Naive thymus-derived CD8-positive, alpha-beta T cell (primary cell): ENCODE measurements at regions not wholly inside any gene's neighbourhood (a gene's known extent, or its start where the extent isn't known, plus 50 kb on each side); places are given as distances from the start of the nearest gene placed in this dataset.
A peak's percentile ranks its signal among the peaks of the same experiment; 100 is the strongest.

Experiments
- ATAC-seq, 2 donors: fragments of 150-1000 bp; cut with Tn5 transposase in 1 of 2; sonication (Bioruptor Pico), chemical (Tn5 transposase) in 1 of 2; 1 replicate in 1 of 2; 2 replicates in 1 of 2; pipeline ENCODE4 v1.10.0; 2021; ENCODE audit warnings: mild to moderate bottlenecking in 2 of 2, moderate library complexity in 2 of 2
- POLR2A ChIA-PET: fragments of 350-600 bp; sonication (Branson Sonifier 250); formaldehyde crosslinking; loops from one replicate; lab custom pipeline; 2021; ENCODE audit warnings: antibody characterized with exemption; lab: Charles Lee
- DNase-seq, 10 donors: peaks; one replicate each; pipeline versions ENCODE4 v3.0.0 to v3.0.0-alpha.2; 2020 to 2022
- H3K27ac Mint-ChIP-seq, 10 donors: one replicate each; pipeline ENCODE4 v1.8.0; 2020 to 2022; ENCODE audit warnings: mild to moderate bottlenecking in 10 of 10, mixed read lengths in 10 of 10, moderate library complexity in 4 of 10, inconsistent platforms in 1 of 10
- H3K27me3 Mint-ChIP-seq, 5 donors: one replicate each; pipeline ENCODE4 v1.8.0; 2021 to 2022; ENCODE audit warnings: mixed read lengths in 5 of 5
- H3K36me3 Mint-ChIP-seq, 3 donors: one replicate each; pipeline ENCODE4 v1.8.0; 2020 to 2022; ENCODE audit warnings: mixed read lengths in 3 of 3, mild to moderate bottlenecking in 2 of 3, inconsistent platforms in 1 of 3
- H3K4me1 Mint-ChIP-seq, 4 donors: one replicate each; pipeline ENCODE4 v1.8.0; 2021 to 2022; ENCODE audit warnings: mixed read lengths in 4 of 4
- H3K4me3 Mint-ChIP-seq, 10 donors: one replicate each; pipeline ENCODE4 v1.8.0; 2020 to 2022; ENCODE audit warnings: mild to moderate bottlenecking in 10 of 10, mixed read lengths in 10 of 10, moderate library complexity in 6 of 10, inconsistent platforms in 1 of 10
- H3K9me3 Mint-ChIP-seq, 9 donors: one replicate each; pipeline ENCODE4 v1.8.0; 2020 to 2022; ENCODE audit warnings: mixed read lengths in 9 of 9, mild to moderate bottlenecking in 3 of 9, inconsistent platforms in 1 of 9, moderate library complexity in 1 of 9

- Mint-ChIP-seq H3K36me3 (no peaks in the 10 kb centered on the region), H3K9me3 (peaks cover 0 to 3% (median 0%) of the 10 kb centered on the region in 9 donors)
- POLR2A ChIA-PET: no interaction called here
These were observed 72.3 kb downstream of the LINC00237 start for GRCh38 chr20:21033817-21034216.

GRCh38 chr20:21031666-21032065 lies 74.5 kb downstream of the LINC00237 start:
- Mint-ChIP-seq H3K4me3 (no peak overlapping the region), H3K27ac (no peak overlapping the region), H3K36me3 (no peaks in the 10 kb centered on the region), H3K4me1 (no peaks in the 10 kb centered on the region), H3K9me3 (no peaks in the 10 kb centered on the region), H3K27me3 (peaks cover 12 to 42% (median 29%) of the 10 kb centered on the region in 5 donors)
- POLR2A ChIA-PET: no interaction called here
- no peak for ATAC-seq
- no peak for DNase-seq

More at GRCh38 chr20:21033817-21034216, 72.3 kb downstream of the LINC00237 start:
- ATAC-seq: no peak
- H3K4me1 Mint-ChIP-seq: no peaks in the 10 kb centered on the region
- H3K4me3 Mint-ChIP-seq: no peak overlapping the region
- peaks cover 9 to 42% (median 23%) of the 10 kb centered on the region in 5 donors for H3K27me3 Mint-ChIP-seq
- no peak for DNase-seq
- peak overlapping the region in 1 of 10 donors; percentile 4 for H3K27ac Mint-ChIP-seq

- POLR2A ChIA-PET: no interaction called here
- peaks cover 10 to 26% (median 25%) of the 10 kb centered on the region in 5 donors for H3K27me3 Mint-ChIP-seq
- no peaks in the 10 kb centered on the region for H3K36me3 Mint-ChIP-seq
These were observed 76.8 kb downstream of the LINC00237 start for GRCh38 chr20:21029341-21029740.

GRCh38 chr20:21028921-21029320 lies 77.2 kb downstream of the LINC00237 start:
- no peaks in the 10 kb centered on the region for H3K4me1 Mint-ChIP-seq
- H3K27ac Mint-ChIP-seq: no peak overlapping the region
- H3K4me3 Mint-ChIP-seq: no peak overlapping the region
- POLR2A ChIA-PET: no interaction called here
- DNase-seq (no peak), ATAC-seq (no peak)
- no peaks in the 10 kb centered on the region for H3K9me3 Mint-ChIP-seq
- no peaks in the 10 kb centered on the region for H3K36me3 Mint-ChIP-seq
- H3K27me3 Mint-ChIP-seq: peaks cover 10 to 26% (median 25%) of the 10 kb centered on the region in 5 donors

More at GRCh38 chr20:21029341-21029740, 76.8 kb downstream of the LINC00237 start:
- ATAC-seq (no peak), DNase-seq (no peak)
- Mint-ChIP-seq H3K4me1 (no peaks in the 10 kb centered on the region), H3K9me3 (no peaks in the 10 kb centered on the region), H3K4me3 (no peak overlapping the region), H3K27ac (no peak overlapping the region)

GRCh38 chr20:21028436-21028835 lies 77.7 kb downstream of the LINC00237 start:
- POLR2A ChIA-PET: no interaction called here
- H3K4me3 Mint-ChIP-seq: no peak overlapping the region
- H3K9me3 Mint-ChIP-seq: no peaks in the 10 kb centered on the region
- no peak overlapping the region for H3K27ac Mint-ChIP-seq
- H3K36me3 Mint-ChIP-seq: no peaks in the 10 kb centered on the region
- no peaks in the 10 kb centered on the region for H3K4me1 Mint-ChIP-seq
- H3K27me3 Mint-ChIP-seq: peaks cover 10 to 31% (median 25%) of the 10 kb centered on the region in 5 donors
- no peak for DNase-seq
- no peak for ATAC-seq

GRCh38 chr20:21027569-21027968 lies 78.6 kb downstream of the LINC00237 start:
- Mint-ChIP-seq H3K9me3 (peaks cover 0 to 2% (median 0%) of the 10 kb centered on the region in 9 donors), H3K36me3 (no peaks in the 10 kb centered on the region), H3K27ac (peak overlapping the region in 1 of 10 donors; percentile 42), H3K27me3 (peaks cover 12 to 33% (median 25%) of the 10 kb centered on the region in 5 donors), H3K4me1 (no peaks in the 10 kb centered on the region), H3K4me3 (no peak overlapping the region)
- no peak for ATAC-seq
- POLR2A ChIA-PET: no interaction called here
- no peak for DNase-seq

GRCh38 chr20:21026951-21027350 lies 79.2 kb downstream of the LINC00237 start:
- Mint-ChIP-seq H3K27ac (no peak overlapping the region), H3K4me1 (no peaks in the 10 kb centered on the region), H3K36me3 (no peaks in the 10 kb centered on the region), H3K27me3 (peaks cover 12 to 33% (median 25%) of the 10 kb centered on the region in 5 donors), H3K4me3 (no peak overlapping the region), H3K9me3 (peaks cover 0 to 2% (median 0%) of the 10 kb centered on the region in 9 donors)
- POLR2A ChIA-PET: no interaction called here
- DNase-seq: no peak
- no peak for ATAC-seq

GRCh38 chr20:21024420-21024819 lies 81.7 kb downstream of the LINC00237 start:
- Mint-ChIP-seq H3K27me3 (peaks cover 18 to 31% (median 27%) of the 10 kb centered on the region in 5 donors), H3K27ac (no peak overlapping the region), H3K4me3 (no peak overlapping the region), H3K36me3 (no peaks in the 10 kb centered on the region), H3K4me1 (peaks cover 0 to 3% (median 0%) of the 10 kb centered on the region in 4 donors), H3K9me3 (peaks cover 0 to 2% (median 0%) of the 10 kb centered on the region in 9 donors)
- ATAC-seq (no peak), DNase-seq (no peak)
- POLR2A ChIA-PET: no interaction called here

GRCh38 chr20:21022925-21023324 lies 83.2 kb downstream of the LINC00237 start:
- no peak overlapping the region for H3K4me3 Mint-ChIP-seq
- H3K27me3 Mint-ChIP-seq: peaks cover 25 to 43% (median 36%) of the 10 kb centered on the region in 5 donors
- peaks cover 0 to 3% (median 0%) of the 10 kb centered on the region in 4 donors for H3K4me1 Mint-ChIP-seq
- DNase-seq: no peak
- POLR2A ChIA-PET: no interaction called here
- peaks cover 0 to 2% (median 0%) of the 10 kb centered on the region in 9 donors for H3K9me3 Mint-ChIP-seq
- no peak for ATAC-seq
- no peak overlapping the region for H3K27ac Mint-ChIP-seq
- no peaks in the 10 kb centered on the region for H3K36me3 Mint-ChIP-seq

- Mint-ChIP-seq H3K4me3 (no peak overlapping the region), H3K4me1 (peaks cover 0 to 3% (median 0%) of the 10 kb centered on the region in 4 donors), H3K9me3 (peaks cover 0 to 2% (median 0%) of the 10 kb centered on the region in 9 donors), H3K27me3 (peaks cover 30 to 55% (median 40%) of the 10 kb centered on the region in 5 donors), H3K27ac (no peak overlapping the region), H3K36me3 (no peaks in the 10 kb centered on the region)
- no peak for ATAC-seq
- DNase-seq: no peak
- POLR2A ChIA-PET: no interaction called here
These were observed 84.7 kb downstream of the LINC00237 start for GRCh38 chr20:21021472-21021790.

GRCh38 chr20:21020659-21021471 lies 85.3 kb downstream of the LINC00237 start:
- ATAC-seq: no peak
- Mint-ChIP-seq H3K27ac (no peak overlapping the region), H3K4me3 (no peak overlapping the region), H3K36me3 (no peaks in the 10 kb centered on the region), H3K27me3 (peaks cover 33 to 60% (median 41%) of the 10 kb centered on the region in 5 donors), H3K4me1 (peaks cover 0 to 3% (median 0%) of the 10 kb centered on the region in 4 donors), H3K9me3 (peaks cover 0 to 2% (median 0%) of the 10 kb centered on the region in 9 donors)
- no peak for DNase-seq
- POLR2A ChIA-PET: no interaction called here

GRCh38 chr20:21019814-21020658 lies 86.1 kb downstream of the LINC00237 start:
- no peak for ATAC-seq
- Mint-ChIP-seq H3K9me3 (peaks cover 0 to 2% (median 0%) of the 10 kb centered on the region in 9 donors), H3K27ac (peak overlapping the region in 1 of 10 donors; percentile 81), H3K36me3 (no peaks in the 10 kb centered on the region), H3K4me1 (peaks cover 0 to 3% (median 0%) of the 10 kb centered on the region in 4 donors), H3K4me3 (no peak overlapping the region), H3K27me3 (peaks cover 33 to 69% (median 44%) of the 10 kb centered on the region in 5 donors)
- DNase-seq: no peak
- POLR2A ChIA-PET: no interaction called here

GRCh38 chr20:21019468-21019813 lies 86.7 kb downstream of the LINC00237 start:
- peaks cover 0 to 2% (median 0%) of the 10 kb centered on the region in 9 donors for H3K9me3 Mint-ChIP-seq
- peaks cover 33 to 72% (median 44%) of the 10 kb centered on the region in 5 donors for H3K27me3 Mint-ChIP-seq
- no peak overlapping the region for H3K4me3 Mint-ChIP-seq
- ATAC-seq: no peak
- POLR2A ChIA-PET: no interaction called here
- no peak for DNase-seq
- H3K36me3 Mint-ChIP-seq: no peaks in the 10 kb centered on the region
- peaks cover 0 to 3% (median 0%) of the 10 kb centered on the region in 4 donors for H3K4me1 Mint-ChIP-seq
- H3K27ac Mint-ChIP-seq: no peak overlapping the region
